ENCODE measurements at regions not wholly inside any gene's neighbourhood (a gene's known extent, or its start where the extent isn't known, plus 50 kb on each side); places are given as distances from the start of the nearest gene placed in this dataset.
"Not testable (repeated sequence)": the region's sequence is repeated elsewhere in the genome, so short reads cannot be mapped to it uniquely, and the experiment has no call there.

GRCh38 chr16:85278839-85279238, 166.6 kb upstream of the CIBAR2 start:
- no peak for DNase-seq (ENCODE audit: low read depth)

GRCh38 chr16:85279402-85279801, 167.1 kb upstream of the CIBAR2 start:
- DNase-seq (ENCODE audit: low read depth): no peak

DNA sequence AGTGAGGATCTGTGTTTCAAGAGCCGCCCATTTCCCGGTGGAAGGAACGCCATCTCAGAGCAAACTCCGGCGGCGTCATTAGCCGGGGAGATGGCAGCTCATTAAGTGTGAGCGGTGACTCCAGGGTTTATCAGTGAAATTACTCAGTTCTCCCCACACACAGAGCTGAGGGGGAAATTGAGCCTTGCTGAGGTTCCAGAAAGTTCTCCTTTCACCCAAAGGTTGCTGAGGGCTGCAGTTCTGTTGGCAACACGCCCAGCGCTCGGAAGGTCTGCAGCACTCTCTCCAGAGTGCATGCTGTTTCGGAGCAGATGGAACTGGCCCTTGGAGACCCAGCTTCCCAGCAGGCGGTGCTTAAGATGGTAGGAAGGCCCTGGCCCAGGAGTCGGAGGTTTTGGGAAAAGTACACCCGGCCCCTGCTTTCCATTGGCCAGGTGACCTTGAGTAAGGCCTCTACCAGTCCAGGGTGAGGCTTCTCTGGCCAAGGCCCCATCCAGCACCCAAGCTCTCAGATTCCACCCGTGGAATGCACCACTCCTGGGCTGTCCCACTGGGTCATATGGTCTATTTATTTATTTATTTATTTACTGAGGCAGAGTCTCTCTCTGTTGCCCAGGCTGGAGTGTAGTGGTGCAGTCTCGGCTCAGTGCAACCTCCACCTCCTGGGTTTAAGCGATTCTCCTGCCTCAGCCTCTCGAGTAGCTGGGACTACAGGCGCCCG, 167.7 kb upstream of the CIBAR2 start:
- DNase-seq (ENCODE audit: low read depth): no peak

GRCh38 chr16:85281181-85281580, 168.9 kb upstream of the CIBAR2 start:
- no peak for DNase-seq (ENCODE audit: low read depth)

DNA sequence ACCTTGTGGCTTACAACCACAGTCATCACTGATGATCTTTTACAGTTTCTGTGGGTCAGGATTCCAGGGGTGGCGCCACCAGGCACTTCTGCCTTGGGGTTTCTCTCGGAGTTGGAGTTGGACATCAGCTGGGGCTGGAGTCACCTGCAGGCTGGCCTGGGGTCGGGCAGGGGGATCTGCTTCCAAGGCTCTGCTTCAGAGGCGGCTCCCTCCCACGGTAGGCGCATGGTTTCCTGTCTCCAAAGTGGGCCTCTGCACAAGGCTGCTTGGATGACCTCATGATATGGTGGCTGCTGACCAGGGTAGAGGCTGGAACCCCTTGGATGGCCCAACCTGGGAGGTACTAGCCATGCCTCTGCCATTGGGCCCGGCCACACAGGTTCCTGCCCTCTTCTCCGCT, 170.6 kb upstream of the CIBAR2 start:
- no peak for DNase-seq (ENCODE audit: low read depth)

GRCh38 chr16:85283305-85284050, 171.2 kb upstream of the CIBAR2 start:
- no peak for DNase-seq (ENCODE audit: low read depth)

- no peak for DNase-seq (ENCODE audit: low read depth)
Observed at GRCh38 chr16:85284141-85284817, 172.0 kb upstream of the CIBAR2 start.

- DNase-seq (ENCODE audit: low read depth): no peak
Observed at GRCh38 chr16:85285681-85286065, 173.4 kb upstream of the CIBAR2 start.

DNA sequence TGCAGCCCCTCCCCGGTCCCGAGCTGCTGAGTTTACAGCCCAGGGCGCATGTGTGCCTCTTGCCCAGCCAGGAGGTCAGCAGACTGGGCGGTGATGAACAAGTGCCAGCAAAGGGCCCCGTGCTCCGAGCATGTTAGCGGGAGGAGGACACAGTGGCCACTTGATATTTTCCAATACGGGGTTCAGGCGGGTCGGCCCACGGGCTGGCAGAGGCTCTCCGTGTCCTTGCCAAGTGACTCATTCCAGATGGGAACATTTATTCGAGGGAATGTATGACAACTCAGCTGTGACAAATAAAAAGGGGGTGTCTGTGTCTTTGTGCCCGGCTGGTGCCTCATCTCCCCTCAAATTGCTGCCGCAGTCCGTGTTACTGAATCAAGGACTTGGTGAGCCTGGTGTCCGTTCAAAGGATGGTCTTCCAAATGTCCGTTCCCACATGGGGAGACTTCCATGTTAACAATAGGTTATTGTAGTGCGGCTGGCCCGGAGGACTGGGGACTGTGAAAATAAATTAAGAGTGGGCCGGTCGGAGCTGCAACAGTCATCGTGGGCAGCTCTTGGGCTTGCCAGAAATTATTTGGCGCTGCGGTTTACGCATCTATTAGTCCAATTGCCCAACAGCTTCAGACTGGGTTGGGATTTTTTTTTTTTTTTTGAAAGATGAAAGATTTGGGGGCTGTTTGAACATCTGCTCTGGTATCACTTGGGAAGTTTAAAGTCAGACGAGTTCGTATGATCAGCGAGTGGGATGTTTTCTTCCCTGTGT, 174.0 kb upstream of the CIBAR2 start:
- no peak for DNase-seq (ENCODE audit: low read depth)

DNA sequence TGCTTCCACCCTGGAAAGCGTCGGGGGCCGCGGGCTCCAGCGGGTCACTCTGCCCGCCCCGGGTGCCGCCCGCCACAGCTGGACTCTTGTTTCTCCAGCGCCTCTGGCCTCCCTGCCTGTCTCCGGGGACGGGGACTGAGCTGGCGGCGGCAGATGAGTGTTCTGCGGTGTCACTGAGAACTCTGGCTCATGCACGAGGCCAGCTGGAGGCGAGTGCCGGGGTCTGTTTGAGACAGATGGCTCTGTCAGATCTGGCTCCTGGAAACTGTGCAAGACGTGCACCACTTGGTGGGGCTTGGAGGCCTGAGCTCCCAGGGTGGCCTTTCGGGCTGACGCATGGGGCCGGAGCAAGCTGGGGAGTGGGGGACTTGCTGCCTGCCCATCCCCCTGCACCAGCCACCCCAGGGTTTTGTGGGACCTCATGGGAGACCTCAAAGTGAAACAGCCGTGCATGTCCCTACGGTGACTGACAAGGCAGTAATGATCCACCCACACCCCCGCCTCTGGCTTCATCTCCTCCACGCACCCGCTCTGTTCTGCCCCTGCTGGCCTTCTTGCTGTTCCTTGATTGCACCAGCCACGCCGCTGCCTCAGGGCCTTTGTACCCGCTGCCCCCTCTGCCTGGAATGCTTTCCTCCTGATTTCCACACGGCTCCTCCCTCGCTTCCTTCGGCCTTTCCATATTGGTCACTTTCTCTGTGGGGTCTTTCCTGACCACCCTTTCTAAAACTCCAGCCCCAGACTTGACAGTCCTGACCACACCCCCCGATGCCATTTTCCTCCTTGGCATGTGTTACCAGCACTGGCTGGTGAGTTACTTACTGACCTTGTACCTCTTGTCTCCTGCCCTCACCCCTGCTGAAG, 174.9 kb upstream of the CIBAR2 start:
- DNase-seq (ENCODE audit: low read depth): no peak

DNA sequence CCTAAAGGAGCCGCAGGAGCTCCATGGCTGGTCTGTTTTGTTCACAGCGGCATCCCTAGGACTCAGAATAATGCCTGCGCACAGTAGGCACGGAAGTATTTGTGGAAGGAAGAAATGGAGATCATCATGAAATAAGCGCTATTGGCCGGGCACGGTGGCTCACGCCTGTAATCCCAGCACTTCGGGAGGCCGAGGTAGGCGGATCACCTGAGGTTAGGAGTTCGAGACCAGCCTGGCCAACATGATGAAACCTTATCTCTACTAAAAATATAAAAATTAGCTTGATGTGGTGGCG, 175.5 kb upstream of the CIBAR2 start:
- not testable (repeated sequence) for DNase-seq (ENCODE audit: low read depth)

DNA sequence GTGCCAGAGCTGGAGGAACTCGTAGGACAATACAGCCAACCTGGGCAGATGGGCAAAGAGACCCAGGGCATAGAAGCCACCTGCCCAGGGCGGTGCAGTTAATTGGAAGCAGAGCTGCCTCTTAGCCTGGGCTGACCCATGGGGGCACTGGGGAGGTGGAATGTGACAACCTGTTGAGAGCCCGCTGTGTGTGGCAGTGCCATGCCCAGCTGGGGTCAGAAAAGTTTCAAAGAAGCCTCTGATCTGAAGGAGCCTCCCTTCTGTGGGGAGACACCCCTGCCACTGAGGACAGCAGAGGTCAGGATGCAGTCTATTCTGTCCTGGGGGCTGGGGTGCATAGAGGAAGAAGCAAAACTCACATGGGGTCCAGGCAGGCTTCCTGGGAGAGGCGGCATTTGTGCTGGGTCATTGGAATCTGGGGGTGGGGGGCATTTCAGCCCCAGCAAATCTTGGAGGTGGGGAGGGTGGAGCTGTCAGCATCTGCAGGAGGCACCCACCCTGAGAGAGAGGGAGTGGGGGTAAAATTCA, 176.1 kb upstream of the CIBAR2 start:
- DNase-seq (ENCODE audit: low read depth): no peak

DNA sequence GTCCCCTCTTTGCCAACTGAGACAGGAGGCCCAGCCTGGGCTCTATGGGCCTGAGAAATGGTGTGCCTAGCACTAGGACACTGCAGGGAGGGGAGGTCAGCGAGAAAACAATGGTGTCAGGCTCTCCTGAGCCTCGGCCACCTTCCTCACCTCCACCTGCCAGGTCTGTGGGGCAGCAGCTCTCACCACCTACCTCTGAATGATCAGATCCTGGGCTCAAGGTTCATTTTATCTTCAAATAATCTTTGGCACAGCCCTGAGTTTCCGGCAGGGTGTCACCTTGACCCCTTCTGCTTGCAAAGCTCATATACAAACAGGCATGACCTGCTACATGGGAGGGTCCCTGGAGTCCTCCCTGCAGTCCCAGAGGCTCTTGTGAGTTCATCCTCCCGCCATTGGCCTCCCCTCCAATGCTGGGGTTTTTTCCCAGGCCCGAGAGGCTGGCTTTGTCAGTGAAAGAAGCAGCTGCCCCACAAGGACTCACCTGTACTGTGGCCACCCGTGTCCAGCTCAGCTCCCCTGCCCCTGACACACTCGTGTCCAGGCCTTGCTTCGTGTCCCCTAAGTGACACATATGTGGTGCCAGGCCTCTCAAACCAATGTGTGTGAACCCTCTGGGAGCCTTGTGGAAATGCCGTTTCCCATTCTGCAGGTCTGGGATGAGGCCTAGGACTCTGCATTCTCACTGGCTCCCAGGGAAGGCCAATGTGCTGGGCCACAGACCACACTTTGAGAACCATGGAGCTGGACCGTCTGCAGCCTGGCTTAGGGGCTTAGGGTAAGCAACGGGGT, 176.8 kb upstream of the CIBAR2 start:
- DNase-seq (ENCODE audit: low read depth): no peak

GRCh38 chr16:85289760-85290625, 177.7 kb upstream of the CIBAR2 start:
- DNase-seq (ENCODE audit: low read depth): no peak

- no peak for DNase-seq (ENCODE audit: low read depth)
Observed at GRCh38 chr16:85290626-85291301, 178.5 kb upstream of the CIBAR2 start.

GRCh38 chr16:85291302-85292148, 179.3 kb upstream of the CIBAR2 start:
- no peak for DNase-seq (ENCODE audit: low read depth)

GRCh38 chr16:85293458-85293857, 181.2 kb upstream of the CIBAR2 start:
- no peak for DNase-seq (ENCODE audit: low read depth)
